ENCODE measurements at regions not wholly inside any gene's neighbourhood (a gene's known extent, or its start where the extent isn't known, plus 50 kb on each side); places are given as distances from the start of the nearest gene placed in this dataset.

DNA sequence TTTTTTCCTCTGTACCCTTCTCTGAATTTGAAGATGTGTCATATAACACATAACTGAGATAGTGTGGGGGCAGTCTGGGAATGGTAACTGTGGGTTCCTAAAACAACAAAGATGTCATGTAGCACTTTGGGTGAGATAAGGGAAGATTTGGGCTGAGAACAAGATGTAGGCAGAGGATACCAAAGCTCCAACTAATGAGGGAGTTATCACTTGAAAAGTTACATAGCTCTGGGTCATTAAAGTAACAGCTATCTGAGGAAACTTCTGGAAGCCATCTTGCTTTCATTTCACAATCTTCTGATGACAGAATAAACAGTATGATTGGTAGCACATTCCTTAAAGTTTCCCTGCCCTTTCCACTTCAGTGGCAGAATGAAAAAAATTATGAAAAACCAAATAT is 255.4 kb downstream of the TBX18 start:
- no peak overlapping the region for H2AFZ ChIP-seq (ENCODE audit: low read length)
- no peak overlapping the region for H3K9ac ChIP-seq (replicated peaks in 1 of 4; ENCODE audit: extremely low read depth in 1 of 4, low read depth in 3 of 4, low read length in 3 of 4)
- TF ChIP-seq TAF7 (optimal IDR thresholded peaks at IDR 0.05; ENCODE audit: borderline replicate concordance, low read depth, low read length): no peak
- TF ChIP-seq HDAC6 (IDR thresholded peaks at IDR 0.05; ENCODE audit: low read depth, low read length): no peak
- no peak for TF ChIP-seq POLR2A (IDR thresholded peaks at IDR 0.05; ENCODE audit: control extremely low read depth in 1 of 2, low read depth in 2 of 2, low read length in 2 of 2)
- TF ChIP-seq KDM1A (IDR thresholded peaks at IDR 0.05; ENCODE audit: borderline replicate concordance, low read length): no peak
- TF ChIP-seq ASH2L (IDR thresholded peaks at IDR 0.05; ENCODE audit: low read length): no peak
- no peak for TF ChIP-seq RXRA (IDR thresholded peaks at IDR 0.05; ENCODE audit: insufficient read depth, low read depth, low read length)
- TF ChIP-seq SP4 (IDR thresholded peaks at IDR 0.05; ENCODE audit: low read length): no peak
- no peak for TF ChIP-seq EGR1 (IDR thresholded peaks at IDR 0.05; ENCODE audit: borderline replicate concordance, low read depth, low read length)
- no peak for TF ChIP-seq TAF1 (IDR thresholded peaks at IDR 0.05; ENCODE audit: low read depth, low read length)
- TF ChIP-seq EZH2 (IDR thresholded peaks at IDR 0.05; ENCODE audit: low read depth, low read length, severe bottlenecking): no peak
- no peak for TF ChIP-seq MAFK (IDR thresholded peaks at IDR 0.05; ENCODE audit: low read depth, low read length)
- TF ChIP-seq JUN (IDR thresholded peaks at IDR 0.05; ENCODE audit: low read depth, low read length): no peak
- TF ChIP-seq, protein P1, sequence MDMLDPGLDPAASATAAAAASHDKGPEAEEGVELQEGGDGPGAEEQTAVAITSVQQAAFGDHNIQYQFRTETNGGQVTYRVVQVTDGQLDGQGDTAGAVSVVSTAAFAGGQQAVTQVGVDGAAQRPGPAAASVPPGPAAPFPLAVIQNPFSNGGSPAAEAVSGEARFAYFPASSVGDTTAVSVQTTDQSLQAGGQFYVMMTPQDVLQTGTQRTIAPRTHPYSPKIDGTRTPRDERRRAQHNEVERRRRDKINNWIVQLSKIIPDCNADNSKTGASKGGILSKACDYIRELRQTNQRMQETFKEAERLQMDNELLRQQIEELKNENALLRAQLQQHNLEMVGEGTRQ (IDR thresholded peaks at IDR 0.05; ENCODE audit: low read length): no peak
- no peak for TF ChIP-seq CBX5 (IDR thresholded peaks at IDR 0.05; ENCODE audit: low read depth, low read length)
- TF ChIP-seq KDM5A (IDR thresholded peaks at IDR 0.05; ENCODE audit: low read length): no peak
- TF ChIP-seq, protein P2, sequence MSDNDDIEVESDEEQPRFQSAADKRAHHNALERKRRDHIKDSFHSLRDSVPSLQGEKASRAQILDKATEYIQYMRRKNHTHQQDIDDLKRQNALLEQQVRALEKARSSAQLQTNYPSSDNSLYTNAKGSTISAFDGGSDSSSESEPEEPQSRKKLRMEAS (IDR thresholded peaks at IDR 0.05): no peak
- no peak overlapping the region for H4K5ac ChIP-seq (ENCODE audit: insufficient read length, low read depth, low read length)
- H3K4me3 ChIP-seq (ENCODE audit: extremely low read depth in 1 of 4, insufficient read depth in 2 of 4, low read depth in 3 of 4, low read length in 4 of 4): no peak overlapping the region
- ChIA-PET CTCF (ENCODE audit: partially characterized antibody) (interaction anchor here (0.7 to 2.7 kb wide), 4 partner anchors 10 to 550 kb away, joined by 3 to 10 read pairs (median 5); no protein-coding TSS in a partner anchor), POLR2A (ENCODE audit: partially characterized antibody) (no interaction called here)
- H3K18ac ChIP-seq (ENCODE audit: extremely low read depth, low read length): no peak overlapping the region
- no peak overlapping the region for H3K56ac ChIP-seq (replicated peaks; ENCODE audit: insufficient read length, low read depth, low read length)
- no peak overlapping the region for H3K4ac ChIP-seq (replicated peaks; ENCODE audit: insufficient read length, low read depth, low read length)
- no peak overlapping the region for H2BK5ac ChIP-seq (ENCODE audit: low read depth, low read length)
- H3K4me2 ChIP-seq (ENCODE audit: insufficient read depth in 1 of 2, low read depth in 2 of 2, low read length in 2 of 2): no peak overlapping the region
- H4K91ac ChIP-seq (replicated peaks; ENCODE audit: insufficient read length, low read length): no peak overlapping the region
- H3K36me3 ChIP-seq (ENCODE audit: control insufficient read depth in 2 of 4, insufficient read depth in 4 of 4, low read length in 3 of 4): no peaks in the 10 kb centered on the region
- H4K8ac ChIP-seq (ENCODE audit: extremely low read depth, insufficient read depth, low read length): no peak overlapping the region
- DNase-seq (ENCODE audit: low read depth in 1 of 2, low spot score in 2 of 2): no peak
- no peak overlapping the region for H3K14ac ChIP-seq (ENCODE audit: insufficient read length)
- H3K27ac ChIP-seq (ENCODE audit: low read depth, low read length): no peak overlapping the region
- H3K79me2 ChIP-seq (ENCODE audit: control insufficient read depth in 1 of 2, insufficient read depth in 2 of 2, low read length in 2 of 2): no peaks in the 10 kb centered on the region
- no peaks in the 10 kb centered on the region for H3K79me1 ChIP-seq (ENCODE audit: low read depth, low read length)
- FAIRE-seq: no peak
- no peak overlapping the region for H2AK5ac ChIP-seq (ENCODE audit: low read depth, low read length)
- no peaks in the 10 kb centered on the region for H3K27me3 ChIP-seq (replicated peaks in 1 of 4; ENCODE audit: control insufficient read depth in 3 of 4, extremely low read depth in 1 of 4, insufficient read depth in 3 of 4, low read length in 3 of 4)
- no peaks in the 10 kb centered on the region for H4K20me1 ChIP-seq (replicated peaks in 1 of 2; ENCODE audit: control insufficient read depth in 1 of 2, insufficient read depth in 2 of 2, low read length in 2 of 2)
- H2BK12ac ChIP-seq (ENCODE audit: low read depth, low read length): no peak overlapping the region
- H3K4me1 ChIP-seq (replicated peaks in 1 of 4; ENCODE audit: control insufficient read depth in 3 of 4, insufficient read depth in 4 of 4, low read length in 3 of 4): no peaks in the 10 kb centered on the region
- H3K9me3 ChIP-seq (ENCODE audit: insufficient read depth in 2 of 2, low read depth in 1 of 2, low read length in 1 of 2): no peaks in the 10 kb centered on the region
- H3K23ac ChIP-seq (ENCODE audit: insufficient read length): peak overlapping the region; percentile 47
- H2BK20ac ChIP-seq (ENCODE audit: low read length): no peak overlapping the region
- no peak overlapping the region for H2BK15ac ChIP-seq (ENCODE audit: low read length)
- no peaks in the 10 kb centered on the region for H3K23me2 ChIP-seq (ENCODE audit: low read depth, low read length)
- H2BK120ac ChIP-seq (replicated peaks; ENCODE audit: low read depth, low read length): no peak overlapping the region

Measured in H1 (cell line).